NCI-H1417 (cell line): ENCODE measurements at regions not wholly inside any gene's neighbourhood (a gene's known extent, or its start where the extent isn't known, plus 50 kb on each side); places are given as distances from the start of the nearest gene placed in this dataset.
A peak's percentile ranks its signal among the peaks of the same experiment; 100 is the strongest.

Source experiments
- DNase-seq, 3 experiments: peaks; one replicate each; lab custom pipeline; 2025; lab: John Stamatoyannopoulos, UW

GRCh38 chr7:15855525-15856109 is 169.1 kb upstream of the MEOX2 start:
- no peak for DNase-seq

- DNase-seq: no peak
Measured at GRCh38 chr7:15854841-15855524, 168.5 kb upstream of the MEOX2 start.

GRCh38 chr7:15853832-15854470 is 167.5 kb upstream of the MEOX2 start:
- no peak for DNase-seq

GRCh38 chr7:15851201-15851600 is 164.7 kb upstream of the MEOX2 start:
- no peak for DNase-seq

GRCh38 chr7:15848901-15849300 is 162.4 kb upstream of the MEOX2 start:
- DNase-seq: no peak

- no peak for DNase-seq
Measured at GRCh38 chr7:15848362-15848761, 161.9 kb upstream of the MEOX2 start.

GRCh38 chr7:15845868-15846267 is 159.4 kb upstream of the MEOX2 start:
- no peak for DNase-seq

GRCh38 chr7:15845461-15845860 is 159.0 kb upstream of the MEOX2 start:
- no peak for DNase-seq

- DNase-seq: peak in 1 of 3 experiments; percentile 3
Measured at GRCh38 chr7:15839416-15840100, 153.1 kb upstream of the MEOX2 start.

GRCh38 chr7:15838265-15838664 is 151.8 kb upstream of the MEOX2 start:
- DNase-seq: no peak

- DNase-seq: no peak
Measured at GRCh38 chr7:15837306-15837950, 150.9 kb upstream of the MEOX2 start.

- no peak for DNase-seq
Measured at GRCh38 chr7:15836651-15837050, 150.2 kb upstream of the MEOX2 start.

- no peak for DNase-seq
Measured at GRCh38 chr7:15836041-15836440, 149.6 kb upstream of the MEOX2 start.

- no peak for DNase-seq
Measured at GRCh38 chr7:15834446-15834845, 148.0 kb upstream of the MEOX2 start.

- peak in 1 of 3 experiments; percentile 40 for DNase-seq
Measured at GRCh38 chr7:15832996-15833395, 146.5 kb upstream of the MEOX2 start.

- no peak for DNase-seq
Measured at GRCh38 chr7:15831606-15832005, 145.1 kb upstream of the MEOX2 start.

- DNase-seq: no peak
Measured at GRCh38 chr7:15829691-15830090, 143.2 kb upstream of the MEOX2 start.

- no peak for DNase-seq
Measured at GRCh38 chr7:15828881-15829280, 142.4 kb upstream of the MEOX2 start.

GRCh38 chr7:15821484-15822427 is 135.3 kb upstream of the MEOX2 start:
- no peak for DNase-seq

GRCh38 chr7:15820319-15820718 is 133.8 kb upstream of the MEOX2 start:
- DNase-seq: no peak

GRCh38 chr7:15816835-15817426 is 130.4 kb upstream of the MEOX2 start:
- no peak for DNase-seq
